OCI-LY1 (cell line): ENCODE measurements at regions not wholly inside any gene's neighbourhood (a gene's known extent, or its start where the extent isn't known, plus 50 kb on each side); places are given as distances from the start of the nearest gene placed in this dataset.

ENCODE experiments used
- H2AFZ ChIP-seq: fragments of 200-600 bp; sonication (generic), shearing (Covaris generic); 2 replicates; pipeline ENCODE4 v1.6.0; 2014; ENCODE audit warnings: antibody characterized with exemption, mild to moderate bottlenecking, low read length
- H3F3A ChIP-seq: fragments of 200-600 bp; sonication (generic), shearing (Covaris generic); 2 replicates; pipeline ENCODE4 v1.6.0; 2014; ENCODE audit warnings: mild to moderate bottlenecking, antibody characterized with exemption, low read length, moderate library complexity; ENCODE audit not compliant: insufficient read depth
- H3K27ac ChIP-seq: fragments of 200-600 bp; sonication (generic); 2 replicates; pipeline ENCODE4 v1.5.1; 2014; ENCODE audit warnings: low read length, mixed run types, mild to moderate bottlenecking, low read depth; ENCODE audit not compliant: poor library complexity, severe bottlenecking
- H3K27me3 ChIP-seq: fragments of 200-600 bp; sonication (generic); 2 replicates; pipeline ENCODE4 v1.6.0; 2014; ENCODE audit warnings: antibody characterized with exemption, mild to moderate bottlenecking, low read length, moderate library complexity; ENCODE audit not compliant: insufficient read depth
- H3K36me3 ChIP-seq: fragments of 200-600 bp; sonication (generic); 2 replicates; pipeline ENCODE4 v1.6.1; 2014; ENCODE audit warnings: mild to moderate bottlenecking, antibody characterized with exemption, low read length, moderate library complexity, mixed read lengths; ENCODE audit not compliant: insufficient read depth
- H3K4me1 ChIP-seq: fragments of 200-600 bp; sonication (generic); 2 replicates; pipeline ENCODE4 v1.5.1; 2014; ENCODE audit warnings: mild to moderate bottlenecking, low read length, moderate library complexity; ENCODE audit not compliant: insufficient read depth, severe bottlenecking
- H3K4me2 ChIP-seq: fragments of 200-600 bp; sonication (generic), shearing (Covaris generic); 2 replicates; pipeline ENCODE4 v1.6.1; 2014; ENCODE audit warnings: low read length
- H3K4me3 ChIP-seq: fragments of 200-600 bp; sonication (generic); 2 replicates; pipeline ENCODE4 v1.5.1; 2014; ENCODE audit warnings: low read length, low read depth, mild to moderate bottlenecking, mixed read lengths; ENCODE audit not compliant: poor library complexity, severe bottlenecking
- H3K79me2 ChIP-seq: fragments of 200-600 bp; shearing (Covaris generic); 2 replicates; pipeline ENCODE4 v1.6.1; 2016; ENCODE audit warnings: mixed run types, low read length, mixed read lengths; ENCODE audit not compliant: insufficient read depth
- H3K9ac ChIP-seq: fragments of 200-600 bp; sonication (generic), shearing (Covaris generic); 2 replicates; pipeline ENCODE4 v1.6.1; 2014; ENCODE audit warnings: mild to moderate bottlenecking, low read length, mixed read lengths
- H3K9me2 ChIP-seq: fragments of 200-600 bp; sonication (generic), shearing (Covaris generic); 2 replicates; pipeline ENCODE4 v1.6.1; 2014; ENCODE audit warnings: low read depth, mild to moderate bottlenecking, low read length, mixed read lengths
- H3K9me3 ChIP-seq: fragments of 200-600 bp; shearing (Covaris generic); 2 replicates; pipeline ENCODE4 v1.6.1; 2014; ENCODE audit warnings: low read length, mixed read lengths
- H4K20me1 ChIP-seq: fragments of 200-600 bp; sonication (generic), shearing (Covaris generic); 2 replicates; pipeline ENCODE4 v1.6.0; 2016; ENCODE audit warnings: mild to moderate bottlenecking, low read length; ENCODE audit not compliant: insufficient read depth
- CTCF ChIP-seq: fragments of 200-600 bp; sonication (generic), shearing (Covaris generic); IDR thresholded peaks from 2 replicates; pipeline ENCODE4 v1.5.1; 2017; ENCODE audit warnings: mild to moderate bottlenecking, antibody characterized with exemption, low read length, moderate library complexity, mixed read lengths
- EZH2 ChIP-seq: fragments of 200-600 bp; sonication (generic), shearing (Covaris generic); IDR thresholded peaks from 2 replicates; pipeline ENCODE4 v1.8.0; 2017; ENCODE audit warnings: borderline replicate concordance, mixed run types, mild to moderate bottlenecking, antibody characterized with exemption, low read length, moderate library complexity, mixed read lengths

- Histone ChIP-seq H3F3A (no peaks in the 10 kb centered on the region), H2AFZ (no peak overlapping the region), H3K9me3 (no peaks in the 10 kb centered on the region), H3K27ac (no peak overlapping the region), H3K79me2 (no peaks in the 10 kb centered on the region), H3K9me2 (no peaks in the 10 kb centered on the region), H4K20me1 (no peaks in the 10 kb centered on the region), H3K4me2 (no peak overlapping the region), H3K4me3 (no peak overlapping the region), H3K27me3 (no peaks in the 10 kb centered on the region), H3K36me3 (no peaks in the 10 kb centered on the region), H3K4me1 (no peaks in the 10 kb centered on the region), H3K9ac (no peak overlapping the region)
- no peak for TF ChIP-seq CTCF
- no peak for TF ChIP-seq EZH2
Measured at GRCh38 chr5:159712672-159713071, 203.6 kb upstream of the ADRA1B start.

- Histone ChIP-seq H3K9me3 (no peaks in the 10 kb centered on the region), H3K36me3 (no peaks in the 10 kb centered on the region), H3K9me2 (no peaks in the 10 kb centered on the region), H3F3A (no peaks in the 10 kb centered on the region), H2AFZ (no peak overlapping the region), H3K4me1 (no peaks in the 10 kb centered on the region), H3K27me3 (no peaks in the 10 kb centered on the region), H3K4me3 (no peak overlapping the region), H3K4me2 (no peak overlapping the region), H4K20me1 (no peaks in the 10 kb centered on the region), H3K9ac (no peak overlapping the region), H3K79me2 (no peaks in the 10 kb centered on the region), H3K27ac (no peak overlapping the region)
- TF ChIP-seq CTCF (no peak), EZH2 (no peak)
Measured at GRCh38 chr5:159713254-159713653, 203.0 kb upstream of the ADRA1B start.

- H3K4me2 ChIP-seq: no peak overlapping the region
- no peak overlapping the region for H2AFZ ChIP-seq
- H3K27me3 ChIP-seq: no peaks in the 10 kb centered on the region
- H3K9ac ChIP-seq: no peak overlapping the region
- TF ChIP-seq EZH2 (no peak), CTCF (no peak)
- H3K79me2 ChIP-seq: no peaks in the 10 kb centered on the region
- H4K20me1 ChIP-seq: no peaks in the 10 kb centered on the region
- no peaks in the 10 kb centered on the region for H3K36me3 ChIP-seq
- no peaks in the 10 kb centered on the region for H3F3A ChIP-seq
- no peaks in the 10 kb centered on the region for H3K9me3 ChIP-seq
- H3K27ac ChIP-seq: no peak overlapping the region
- no peaks in the 10 kb centered on the region for H3K9me2 ChIP-seq
- H3K4me3 ChIP-seq: no peak overlapping the region
- no peaks in the 10 kb centered on the region for H3K4me1 ChIP-seq
Measured at GRCh38 chr5:159713773-159714172, 202.5 kb upstream of the ADRA1B start.
